MCF 10A (cell line): ENCODE measurements at regions not wholly inside any gene's neighbourhood (a gene's known extent, or its start where the extent isn't known, plus 50 kb on each side); places are given as distances from the start of the nearest gene placed in this dataset.

Experiments used
- BruUV-seq: library from RNA; stranded (reverse); fragments of 400-500 nt; replicated peaks from 2 replicates; lab custom pipeline; 2021; lab: Mats Ljungman, UMichigan
- CTCF ChIA-PET: fragments of 300-600 bp; sonication (Branson Sonifier 250); formaldehyde crosslinking; extraction: SDS; loops from one replicate; lab custom pipeline; 2021; ENCODE audit warnings: antibody characterized with exemption, inconsistent platforms; lab: Yijun Ruan, JAX
- POLR2A ChIA-PET: fragments of 300-600, 350-650 bp; sonication (Branson Sonifier 250); formaldehyde crosslinking; extraction: SDS; loops from one replicate; lab custom pipeline; 2020; ENCODE audit warnings: antibody characterized with exemption, inconsistent platforms; lab: Yijun Ruan, JAX
- DNase-seq: peaks from one replicate; pipeline ENCODE4 v3.0.0-alpha.2; 2018; ENCODE audit not compliant: unreplicated experiment
- H3K27ac Mint-ChIP-seq: one replicate; pipeline ENCODE4 v1.8.0; 2022; ENCODE audit warnings: mild to moderate bottlenecking, low read depth, mixed read lengths; ENCODE audit not compliant: unreplicated experiment
- H3K27me3 Mint-ChIP-seq: one replicate; pipeline ENCODE4 v1.8.0; 2022; ENCODE audit warnings: mixed read lengths; ENCODE audit not compliant: insufficient read depth, unreplicated experiment
- H3K36me3 Mint-ChIP-seq: one replicate; pipeline ENCODE4 v1.8.0; 2022; ENCODE audit warnings: mild to moderate bottlenecking, moderate library complexity, mixed read lengths; ENCODE audit not compliant: insufficient read depth, unreplicated experiment
- H3K4me1 Mint-ChIP-seq: one replicate; pipeline ENCODE4 v1.8.0; 2022; ENCODE audit warnings: mixed read lengths; ENCODE audit not compliant: insufficient read depth, unreplicated experiment
- H3K4me3 Mint-ChIP-seq: one replicate; pipeline ENCODE4 v1.8.0; 2022; ENCODE audit warnings: mild to moderate bottlenecking, moderate library complexity, mixed read lengths; ENCODE audit not compliant: unreplicated experiment
- H3K9me3 Mint-ChIP-seq: one replicate; pipeline ENCODE4 v1.8.0; 2022; ENCODE audit warnings: mixed read lengths; ENCODE audit not compliant: unreplicated experiment
- CTCF ChIP-seq: fragments of 200-600 bp; IDR thresholded peaks from one replicate; pipeline ENCODE4 v1.8.0; 2022; ENCODE audit warnings: antibody characterized with exemption, mild to moderate bottlenecking; ENCODE audit not compliant: unreplicated experiment
- intact Hi-C: fragments of 100-400 bp; cut with micrococcal nuclease; formaldehyde crosslinking; loops from 2 replicates; pipeline ENCODE4 v1.14.1; 2022

DNA sequence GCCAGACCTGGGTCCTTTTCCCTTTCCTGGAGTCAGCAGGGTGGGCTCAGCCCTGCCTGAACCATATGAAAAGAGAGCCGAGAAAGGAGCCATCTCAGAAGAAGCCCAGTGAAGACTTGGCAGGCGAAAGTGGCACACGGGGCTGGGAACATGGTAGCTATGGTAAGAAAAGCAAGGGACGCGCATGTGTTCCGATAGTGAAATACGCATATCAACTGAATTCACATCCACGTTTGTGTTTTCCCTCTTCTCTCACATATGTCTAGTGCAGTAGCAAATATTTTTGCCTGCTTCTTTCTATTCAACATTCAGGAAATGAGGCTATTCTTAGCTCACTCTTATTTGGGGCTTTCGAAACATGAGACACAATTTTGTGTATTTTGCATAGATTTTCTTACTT, 54.1 kb upstream of the PEG3 start:
- Mint-ChIP-seq H3K4me1 (no peaks in the 10 kb centered on the region), H3K9me3 (peaks cover 27% of the 10 kb centered on the region), H3K36me3 (no peaks in the 10 kb centered on the region), H3K27ac (no peak overlapping the region), H3K4me3 (no peak overlapping the region), H3K27me3 (no peaks in the 10 kb centered on the region)
- CTCF ChIA-PET, result no interaction called here
- TF ChIP-seq CTCF, result no peak
- no TSS peak for BruUV-seq
- intact Hi-C loops, result no loop called here
- POLR2A ChIA-PET, result no interaction called here
- DNase-seq, result no peak

DNA sequence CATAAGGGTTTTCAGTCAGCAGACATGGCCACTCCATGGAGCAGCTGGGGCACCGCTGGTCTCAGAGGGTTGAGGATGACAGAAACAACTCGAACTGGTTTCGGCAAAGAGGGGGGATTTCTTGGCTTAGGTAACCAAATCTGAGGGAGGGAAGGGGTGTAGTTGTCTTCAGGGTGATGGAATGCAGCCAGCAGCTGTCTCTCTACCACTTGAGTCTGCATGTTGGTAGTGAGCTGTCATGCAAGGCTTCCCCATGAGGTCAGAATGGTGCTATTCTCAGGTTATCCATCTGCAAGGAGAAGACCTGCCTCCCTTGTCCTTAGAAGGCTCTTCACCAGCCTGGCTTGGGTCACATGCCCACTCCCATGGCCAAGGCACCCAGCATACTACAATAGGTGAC, 55.6 kb upstream of the PEG3 start:
- H3K9me3 Mint-ChIP-seq, result peaks cover 20% of the 10 kb centered on the region
- H3K4me1 Mint-ChIP-seq, result no peaks in the 10 kb centered on the region
- intact Hi-C loops, result no loop called here
- POLR2A ChIA-PET, result no interaction called here
- no peaks in the 10 kb centered on the region for H3K27me3 Mint-ChIP-seq
- no peak overlapping the region for H3K4me3 Mint-ChIP-seq
- no peak overlapping the region for H3K27ac Mint-ChIP-seq
- CTCF ChIA-PET, result no interaction called here
- DNase-seq, result no peak
- no TSS peak for BruUV-seq
- TF ChIP-seq CTCF, result no peak
- no peaks in the 10 kb centered on the region for H3K36me3 Mint-ChIP-seq

DNA sequence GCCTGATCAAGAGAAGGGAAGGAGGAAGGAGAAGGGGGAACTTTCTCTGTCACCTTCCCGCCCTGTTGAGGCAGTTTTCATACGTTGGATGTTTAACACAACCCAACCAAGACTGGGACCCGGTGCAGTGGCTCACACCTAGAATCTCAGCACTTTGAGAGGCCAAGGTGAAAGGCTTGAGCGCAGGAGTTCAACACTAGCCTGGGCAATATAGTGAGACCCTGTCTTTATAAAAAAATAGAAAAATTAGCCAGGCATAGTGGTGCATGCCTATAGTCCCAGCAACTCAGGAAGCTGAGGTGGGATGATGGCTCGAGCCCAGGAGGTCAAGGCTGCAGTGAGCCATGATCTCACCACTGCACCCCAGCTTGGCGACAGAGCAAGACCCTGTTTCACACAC, 59.4 kb upstream of the PEG3 start:
- Mint-ChIP-seq H3K27me3 (no peaks in the 10 kb centered on the region), H3K9me3 (peaks cover 20% of the 10 kb centered on the region), H3K4me1 (no peaks in the 10 kb centered on the region), H3K4me3 (no peak overlapping the region), H3K27ac (no peak overlapping the region), H3K36me3 (no peaks in the 10 kb centered on the region)
- DNase-seq, result no peak
- BruUV-seq, result no TSS peak
- intact Hi-C loops, result no loop called here
- ChIA-PET POLR2A (no interaction called here), CTCF (no interaction called here)
- no peak for TF ChIP-seq CTCF

GRCh38 chr19:56900573-56901097, 60.1 kb upstream of the PEG3 start:
- no peak for TF ChIP-seq CTCF
- POLR2A ChIA-PET, result no interaction called here
- Mint-ChIP-seq H3K36me3 (no peaks in the 10 kb centered on the region), H3K27me3 (no peaks in the 10 kb centered on the region), H3K27ac (no peak overlapping the region), H3K4me1 (no peaks in the 10 kb centered on the region), H3K9me3 (peaks cover 27% of the 10 kb centered on the region), H3K4me3 (no peak overlapping the region)
- no peak for DNase-seq
- no TSS peak for BruUV-seq
- CTCF ChIA-PET, result no interaction called here
- intact Hi-C loops, result no loop called here
